MM.1S (cell line): ENCODE measurements at regions not wholly inside any gene's neighbourhood (a gene's known extent, or its start where the extent isn't known, plus 50 kb on each side); places are given as distances from the start of the nearest gene placed in this dataset.

Experiments used
- DNase-seq: peaks from one replicate; pipeline ENCODE4 v3.0.0-alpha.2; 2015
- H2AFZ ChIP-seq: fragments of 300-600 bp; sonication (generic); 2 replicates; pipeline ENCODE4 v1.6.0; 2016; ENCODE audit warnings: antibody characterized with exemption, low read length
- H3F3A ChIP-seq: fragments of 300-600 bp; sonication (generic); 2 replicates; pipeline ENCODE4 v1.6.1; 2016; ENCODE audit warnings: mild to moderate bottlenecking, antibody characterized with exemption, low read length, moderate library complexity, mixed read lengths; ENCODE audit not compliant: insufficient read depth
- H3K27ac ChIP-seq: fragments of 300-600 bp; sonication (generic); 2 replicates; pipeline ENCODE4 v1.5.1; 2016; ENCODE audit warnings: mild to moderate bottlenecking, low read length
- H3K27me3 ChIP-seq: fragments of 300-600 bp; sonication (generic); replicated peaks from 2 replicates; pipeline ENCODE4 v1.6.0; 2016; ENCODE audit warnings: low read length; ENCODE audit not compliant: insufficient read depth
- H3K36me3 ChIP-seq: fragments of 300-600 bp; sonication (generic); replicated peaks from 2 replicates; pipeline ENCODE4 v1.6.1; 2016; ENCODE audit warnings: mild to moderate bottlenecking, low read length, mixed read lengths; ENCODE audit not compliant: insufficient read depth
- H3K4me1 ChIP-seq: fragments of 300-600 bp; sonication (generic); 2 replicates; pipeline ENCODE4 v1.6.1; 2016; ENCODE audit warnings: low read length, mixed read lengths
- H3K4me2 ChIP-seq: fragments of 300-600 bp; sonication (generic); 2 replicates; pipeline ENCODE4 v1.6.0; 2016; ENCODE audit warnings: low read depth, low read length
- H3K4me3 ChIP-seq: fragments of 300-600 bp; sonication (generic); 2 replicates; pipeline ENCODE4 v1.5.1; 2016; ENCODE audit warnings: low read length, mixed read lengths
- H3K79me2 ChIP-seq: fragments of 300-600 bp; sonication (generic); 2 replicates; pipeline ENCODE4 v1.6.1; 2016; ENCODE audit warnings: mixed run types, low read length, mixed read lengths
- H3K9ac ChIP-seq: fragments of 300-600 bp; sonication (generic); 2 replicates; pipeline ENCODE4 v1.6.1; 2016; ENCODE audit warnings: low read length, mixed read lengths
- H3K9me2 ChIP-seq: fragments of 300-600 bp; sonication (generic); replicated peaks from 2 replicates; pipeline ENCODE4 v1.6.1; 2016; ENCODE audit warnings: mild to moderate bottlenecking, low read length, mixed read lengths; ENCODE audit not compliant: insufficient read depth
- H3K9me3 ChIP-seq: fragments of 300-600 bp; sonication (generic); replicated peaks from 2 replicates; pipeline ENCODE4 v1.6.1; 2016; ENCODE audit warnings: mild to moderate bottlenecking, low read length, mixed read lengths; ENCODE audit not compliant: insufficient read depth
- H4K20me1 ChIP-seq: fragments of 300-600 bp; sonication (generic); 2 replicates; pipeline ENCODE4 v1.6.1; 2016; ENCODE audit warnings: mild to moderate bottlenecking, low read length, moderate library complexity, mixed read lengths; ENCODE audit not compliant: insufficient read depth
- EZH2 ChIP-seq: fragments of 300-600 bp; sonication (generic); optimal IDR thresholded peaks from 2 replicates; pipeline ENCODE3; 2017; ENCODE audit warnings: low read depth, mild to moderate bottlenecking, antibody characterized with exemption, low read length, mixed read lengths
- EZH2phosphoT487 ChIP-seq: fragments of 300-600 bp; sonication (generic); IDR thresholded peaks from 2 replicates; pipeline ENCODE4 v1.6.1; 2018; ENCODE audit warnings: antibody characterized with exemption, low read length
- TF ChIP-seq, protein P1 (sequence below): fragments of 300-600 bp; sonication (generic); IDR thresholded peaks from 2 replicates; pipeline ENCODE4 v1.5.1; 2016; ENCODE audit warnings: antibody characterized with exemption, low read length, mixed read lengths

DNA sequence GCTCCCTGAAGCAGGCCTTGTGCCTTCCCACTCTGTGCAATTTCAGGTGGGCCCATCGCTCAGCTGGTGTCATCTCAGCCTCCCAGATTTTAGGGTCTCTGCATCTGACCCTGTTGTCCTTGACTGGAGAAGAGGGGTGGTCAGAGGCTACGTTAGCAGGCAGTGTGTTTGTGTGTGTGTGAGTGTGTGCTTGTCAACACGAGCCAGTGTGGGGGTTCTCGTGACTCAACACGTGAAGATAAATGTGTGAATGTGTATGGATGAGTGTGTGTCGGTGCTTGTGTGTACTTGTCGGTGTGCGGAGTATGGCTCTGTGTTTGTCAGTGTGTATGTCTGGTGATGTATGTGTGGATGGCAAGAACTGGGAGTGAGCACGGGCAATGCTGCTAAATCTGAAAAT is 142.6 kb upstream of the KLF4 start:
- no peak overlapping the region for H3K4me2 ChIP-seq
- H2AFZ ChIP-seq: no peak overlapping the region
- H3F3A ChIP-seq: no peaks in the 10 kb centered on the region
- no peaks in the 10 kb centered on the region for H3K79me2 ChIP-seq
- no peaks in the 10 kb centered on the region for H3K9me2 ChIP-seq
- no peaks in the 10 kb centered on the region for H3K27me3 ChIP-seq
- TF ChIP-seq EZH2phosphoT487 (no peak), EZH2 (no peak)
- TF ChIP-seq, protein P1, sequence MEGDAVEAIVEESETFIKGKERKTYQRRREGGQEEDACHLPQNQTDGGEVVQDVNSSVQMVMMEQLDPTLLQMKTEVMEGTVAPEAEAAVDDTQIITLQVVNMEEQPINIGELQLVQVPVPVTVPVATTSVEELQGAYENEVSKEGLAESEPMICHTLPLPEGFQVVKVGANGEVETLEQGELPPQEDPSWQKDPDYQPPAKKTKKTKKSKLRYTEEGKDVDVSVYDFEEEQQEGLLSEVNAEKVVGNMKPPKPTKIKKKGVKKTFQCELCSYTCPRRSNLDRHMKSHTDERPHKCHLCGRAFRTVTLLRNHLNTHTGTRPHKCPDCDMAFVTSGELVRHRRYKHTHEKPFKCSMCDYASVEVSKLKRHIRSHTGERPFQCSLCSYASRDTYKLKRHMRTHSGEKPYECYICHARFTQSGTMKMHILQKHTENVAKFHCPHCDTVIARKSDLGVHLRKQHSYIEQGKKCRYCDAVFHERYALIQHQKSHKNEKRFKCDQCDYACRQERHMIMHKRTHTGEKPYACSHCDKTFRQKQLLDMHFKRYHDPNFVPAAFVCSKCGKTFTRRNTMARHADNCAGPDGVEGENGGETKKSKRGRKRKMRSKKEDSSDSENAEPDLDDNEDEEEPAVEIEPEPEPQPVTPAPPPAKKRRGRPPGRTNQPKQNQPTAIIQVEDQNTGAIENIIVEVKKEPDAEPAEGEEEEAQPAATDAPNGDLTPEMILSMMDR: no peak
- no peak overlapping the region for H3K27ac ChIP-seq
- H3K9ac ChIP-seq: no peak overlapping the region
- no peaks in the 10 kb centered on the region for H3K36me3 ChIP-seq
- 0 out of 2 replicates have a peak, but pooled peaks cover 3% of the 10 kb centered on the region for H3K4me1 ChIP-seq
- H3K9me3 ChIP-seq: no peaks in the 10 kb centered on the region
- H3K4me3 ChIP-seq: no peak overlapping the region
- no peak for DNase-seq
- H4K20me1 ChIP-seq: no peaks in the 10 kb centered on the region

DNA sequence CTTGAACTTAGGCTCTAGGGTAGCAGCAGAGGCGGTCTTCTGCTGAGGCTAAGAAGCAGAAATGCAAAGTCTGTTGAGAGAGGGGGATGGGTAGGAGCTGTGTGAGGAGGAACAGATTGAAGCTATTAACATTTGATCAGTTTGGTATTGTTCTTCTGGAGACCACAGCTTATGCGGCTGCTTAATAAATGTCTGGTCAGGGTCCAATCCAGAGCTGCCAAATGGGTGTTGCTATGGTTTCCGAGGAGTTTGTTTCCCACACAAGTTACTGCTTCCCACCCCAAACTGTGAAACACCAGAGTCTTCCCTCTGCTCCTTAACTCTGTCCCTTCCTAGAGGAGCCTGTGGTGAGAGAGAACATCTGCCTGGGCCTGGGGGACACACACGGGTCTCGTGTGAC is 142.2 kb upstream of the KLF4 start:
- DNase-seq: no peak
- Histone ChIP-seq H3K27ac (no peak overlapping the region), H3K27me3 (no peaks in the 10 kb centered on the region), H3K4me3 (no peak overlapping the region), H3K4me2 (no peak overlapping the region), H3K4me1 (no peaks in the 10 kb centered on the region), H3F3A (no peaks in the 10 kb centered on the region), H4K20me1 (no peaks in the 10 kb centered on the region), H3K36me3 (no peaks in the 10 kb centered on the region), H3K79me2 (no peaks in the 10 kb centered on the region), H3K9me2 (no peaks in the 10 kb centered on the region), H3K9me3 (no peaks in the 10 kb centered on the region), H2AFZ (no peak overlapping the region), H3K9ac (no peak overlapping the region)
- no peak for TF ChIP-seq EZH2
- TF ChIP-seq, protein P1: no peak
- no peak for TF ChIP-seq EZH2phosphoT487

DNA sequence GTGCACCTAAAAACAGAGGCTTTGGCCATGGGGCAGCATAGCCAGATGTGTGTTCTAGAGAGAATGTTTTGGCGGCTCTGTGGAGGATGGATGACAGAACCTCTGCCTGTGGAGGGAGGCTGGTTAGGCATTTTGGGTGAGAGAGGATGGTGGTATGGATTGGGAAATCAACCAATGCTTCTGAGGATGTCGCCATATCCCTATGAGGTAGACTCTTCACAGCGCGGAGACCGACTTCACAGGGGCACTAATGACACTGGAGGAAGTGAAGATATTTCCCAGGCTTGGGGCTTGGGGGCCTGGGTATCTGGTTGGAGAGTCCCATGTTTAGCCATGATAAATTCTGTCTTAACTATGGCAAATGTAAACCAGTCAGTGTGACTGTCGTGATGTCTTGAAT is 140.6 kb upstream of the KLF4 start:
- Histone ChIP-seq H3K36me3 (no peaks in the 10 kb centered on the region), H3K4me2 (no peak overlapping the region), H3K4me1 (no peaks in the 10 kb centered on the region), H3K9ac (no peak overlapping the region), H3K27me3 (no peaks in the 10 kb centered on the region), H3K4me3 (no peak overlapping the region), H2AFZ (no peak overlapping the region), H3K9me2 (no peaks in the 10 kb centered on the region), H3K9me3 (no peaks in the 10 kb centered on the region), H3K27ac (no peak overlapping the region), H3K79me2 (no peaks in the 10 kb centered on the region), H4K20me1 (no peaks in the 10 kb centered on the region), H3F3A (no peaks in the 10 kb centered on the region)
- no peak for DNase-seq
- TF ChIP-seq EZH2phosphoT487 (no peak), EZH2 (no peak)
- TF ChIP-seq, protein P1: no peak
